Left lobe of liver (tissue), 2 donors: ENCODE measurements at regions not wholly inside any gene's neighbourhood (a gene's known extent, or its start where the extent isn't known, plus 50 kb on each side); places are given as distances from the start of the nearest gene placed in this dataset.
"Not testable (repeated sequence)": the region's sequence is repeated elsewhere in the genome, so short reads cannot be mapped to it uniquely, and the experiment has no call there.

Experiments used
- ATAC-seq: fragments of 200-7000 bp; cut with Tn5 transposase; one replicate; pipeline ENCODE4 v1.9.1; 2020; ENCODE audit warnings: mild to moderate bottlenecking, moderate library complexity
- DNase-seq: peaks from one replicate; pipeline ENCODE4 v3.0.0-alpha.2; 2020; ENCODE audit warnings: low spot score
- donor health status: DM: no; HTN: no; CAD: no; lungs with moderate emphysema.
- donor health status: DM: no; HTN: yes; CAD: no.

DNA sequence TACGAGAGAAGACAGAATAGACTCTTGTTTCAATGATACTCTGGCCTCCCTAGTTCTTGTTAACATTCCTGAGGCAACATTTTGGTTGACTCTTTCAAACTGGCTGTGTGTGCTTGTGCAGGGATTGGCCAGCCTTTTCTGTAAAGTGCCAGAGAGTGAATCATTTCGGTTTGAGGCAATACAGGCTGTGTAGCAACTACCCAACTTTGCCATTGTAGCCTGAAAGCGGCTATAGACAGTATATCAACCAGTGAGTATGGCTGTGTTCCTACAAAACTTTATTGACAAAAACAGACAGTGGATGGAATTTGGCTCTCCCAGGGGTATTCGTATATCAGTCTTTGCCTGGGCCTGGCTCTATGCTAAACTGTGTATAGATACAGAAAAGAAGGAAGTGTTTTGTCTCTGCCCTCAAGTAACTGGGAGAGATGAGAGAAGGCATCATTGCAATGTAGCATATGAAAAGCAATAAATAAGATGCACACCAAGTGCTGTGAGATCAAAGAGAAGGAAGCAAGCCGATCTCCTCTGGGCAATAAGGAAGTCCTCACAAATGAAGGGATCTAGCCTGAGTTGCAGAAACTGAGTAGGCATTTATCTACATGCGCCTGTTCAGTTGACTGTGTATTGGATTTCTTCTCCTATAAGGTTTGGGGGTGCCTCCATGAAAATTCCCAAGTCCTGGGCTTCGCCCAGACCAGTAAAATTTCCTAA is 568.0 kb upstream of the KLF4 start:
- ATAC-seq (no peak), DNase-seq (no peak)

DNA sequence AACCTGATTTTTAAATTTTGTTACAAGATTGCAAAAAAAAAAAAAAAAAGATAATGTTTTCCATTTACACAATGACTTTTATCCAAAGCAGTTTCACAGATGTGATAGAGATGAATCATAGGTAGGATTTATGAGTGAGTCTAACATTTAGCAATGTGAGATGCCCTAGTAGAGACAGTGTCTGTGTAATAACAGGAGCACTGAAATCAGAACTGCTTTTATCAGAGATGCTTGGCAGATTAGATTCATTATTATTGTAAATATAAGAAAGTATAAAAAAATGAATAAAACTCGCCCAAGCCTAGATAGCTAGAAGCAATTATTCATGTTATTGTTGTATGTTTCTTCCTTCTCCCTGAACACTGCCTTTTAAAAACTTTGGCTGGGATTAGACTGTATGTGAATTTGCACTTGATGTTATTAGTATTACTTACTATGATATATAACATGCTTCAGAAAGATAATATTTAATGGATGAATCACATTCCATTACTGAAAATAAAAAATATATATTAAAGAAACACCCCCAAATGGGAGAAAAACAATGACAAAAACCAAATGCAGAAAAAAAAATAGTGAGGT is 567.3 kb upstream of the KLF4 start:
- ATAC-seq (no peak), DNase-seq (no peak)

DNA sequence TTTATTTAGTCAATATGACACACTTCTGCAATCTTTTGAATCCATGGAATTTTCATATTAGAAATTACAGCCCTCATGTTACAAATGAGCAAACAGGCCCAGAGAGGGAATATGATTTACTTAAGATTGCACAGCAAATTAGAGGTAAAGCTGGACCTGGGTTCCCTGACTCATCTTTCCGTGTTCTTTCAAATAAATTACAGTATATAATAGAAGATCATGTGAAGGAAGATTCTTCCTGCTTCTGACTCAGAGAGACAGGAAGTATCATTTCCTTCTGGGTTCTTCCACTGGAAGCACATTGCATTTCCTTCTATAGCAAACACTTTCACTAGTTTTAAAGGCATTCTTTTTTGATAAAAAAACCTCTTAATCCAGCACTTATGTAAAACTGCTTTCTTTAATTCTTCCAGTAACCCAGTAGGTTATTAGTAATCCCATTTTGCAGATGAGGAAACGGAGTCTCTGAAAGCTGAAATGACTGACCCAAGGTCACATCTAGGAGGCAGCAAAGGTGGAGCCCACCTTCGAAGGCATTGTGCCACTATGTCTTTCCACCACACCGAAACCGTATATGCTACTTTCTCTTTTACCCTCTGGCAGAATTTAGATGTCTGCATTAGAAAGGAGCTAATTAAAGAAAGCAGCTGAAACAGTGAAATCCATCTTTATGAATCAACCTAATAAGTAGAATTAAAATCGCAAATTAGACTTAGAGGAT is 566.7 kb upstream of the KLF4 start:
- no peak for DNase-seq
- ATAC-seq: peak; percentile 23

DNA sequence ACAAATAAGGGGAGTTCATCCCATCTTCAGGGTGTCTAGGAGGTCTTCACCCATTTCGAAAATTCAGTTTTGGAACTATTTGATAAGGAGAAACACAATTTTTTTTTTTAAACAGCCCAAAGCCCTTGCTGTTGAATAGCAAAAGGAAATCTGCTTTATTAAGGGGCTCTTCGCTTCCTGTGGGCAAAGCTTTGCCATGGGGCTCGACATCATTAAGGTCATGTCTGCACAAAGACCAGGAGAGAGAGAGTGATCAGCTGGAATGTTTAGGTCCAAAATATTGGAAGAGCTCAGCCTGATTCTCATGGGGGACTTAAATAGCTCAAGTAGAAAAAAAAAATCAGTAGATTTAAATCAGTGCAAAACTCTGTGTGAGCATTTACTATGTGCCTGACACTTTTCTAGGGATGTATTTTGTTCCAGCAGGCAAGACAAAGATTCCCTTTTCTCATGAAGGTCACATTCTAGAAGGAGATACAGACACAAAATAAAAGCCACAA is 564.6 kb upstream of the KLF4 start:
- DNase-seq: no peak
- ATAC-seq: no peak

DNA sequence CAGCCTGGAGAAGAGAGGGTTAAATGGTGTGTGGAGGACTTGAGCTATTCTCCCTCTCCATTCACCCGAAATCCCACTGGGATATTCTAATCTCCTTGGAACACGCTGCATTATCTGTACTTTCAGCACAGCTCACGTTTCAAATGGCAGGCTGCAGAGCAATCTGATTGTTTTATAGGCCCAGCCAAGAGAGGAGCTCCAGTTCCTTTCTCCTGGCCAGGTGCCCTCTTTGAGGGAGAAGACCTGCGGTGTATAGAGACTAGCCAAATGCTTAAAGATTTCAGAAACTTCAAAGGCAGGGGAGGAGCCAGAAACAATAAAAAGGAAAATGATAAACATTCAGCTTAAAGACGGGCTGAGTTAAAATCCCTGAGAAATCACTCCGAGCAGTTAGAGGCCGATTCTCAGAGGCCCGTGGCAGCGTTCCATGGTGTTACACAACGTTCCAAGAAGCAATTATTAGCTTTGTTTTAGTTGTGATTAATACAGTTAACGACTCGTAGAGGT is 564.0 kb upstream of the KLF4 start:
- ATAC-seq: peak; percentile 81

DNA sequence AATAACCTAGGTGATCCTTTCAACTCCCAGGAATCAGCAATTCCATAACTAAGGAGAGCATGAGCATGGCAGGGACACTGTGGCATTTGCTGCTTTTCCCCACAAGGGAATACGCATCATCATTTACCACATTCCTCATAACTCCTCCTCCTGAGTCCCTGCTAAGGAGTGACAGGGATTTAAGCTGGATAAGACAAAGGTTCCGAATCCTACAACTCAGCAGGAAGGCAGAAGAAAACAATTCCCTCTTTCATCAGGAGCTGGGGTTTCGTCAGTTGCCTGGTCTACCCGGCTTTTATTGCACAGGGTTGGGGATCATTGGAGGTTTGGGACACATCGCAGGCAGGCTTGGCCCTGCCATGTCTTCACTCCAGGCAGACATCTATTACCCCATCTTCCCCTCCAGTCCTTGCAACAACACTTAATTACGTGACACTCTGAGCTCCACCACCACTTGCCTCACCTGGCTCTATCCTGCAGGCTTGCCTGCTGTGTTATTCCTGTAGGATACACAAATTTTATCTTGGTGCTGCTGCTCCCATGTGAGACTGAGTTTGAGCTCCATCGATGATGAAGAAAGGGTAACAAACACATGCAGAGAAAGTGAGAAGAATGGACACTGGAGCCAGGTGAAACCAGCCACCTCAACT is 563.0 kb upstream of the KLF4 start:
- ATAC-seq (no peak), DNase-seq (no peak)

More for the DNA sequence above, 564.0 kb upstream of the KLF4 start:
- peak; percentile 49 for DNase-seq

DNA sequence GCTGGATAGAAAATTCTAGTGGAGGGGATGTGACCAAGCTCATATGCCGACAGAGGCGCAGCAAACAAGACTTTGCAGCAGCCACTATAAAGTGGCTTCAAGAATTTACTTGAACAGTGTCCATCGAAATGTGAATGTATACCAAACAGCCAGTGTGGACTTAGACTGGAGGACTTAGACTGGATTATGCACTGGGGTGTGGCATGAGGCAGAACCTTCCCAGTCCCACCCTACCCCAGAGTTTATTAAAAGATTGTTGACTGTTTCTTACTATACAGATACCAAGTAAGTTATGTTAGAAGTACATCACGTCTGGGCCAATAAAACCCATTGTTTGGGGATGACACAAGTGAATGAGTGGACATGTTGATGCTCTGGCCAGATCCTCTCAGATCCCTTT is 561.3 kb upstream of the KLF4 start:
- DNase-seq: no peak

DNA sequence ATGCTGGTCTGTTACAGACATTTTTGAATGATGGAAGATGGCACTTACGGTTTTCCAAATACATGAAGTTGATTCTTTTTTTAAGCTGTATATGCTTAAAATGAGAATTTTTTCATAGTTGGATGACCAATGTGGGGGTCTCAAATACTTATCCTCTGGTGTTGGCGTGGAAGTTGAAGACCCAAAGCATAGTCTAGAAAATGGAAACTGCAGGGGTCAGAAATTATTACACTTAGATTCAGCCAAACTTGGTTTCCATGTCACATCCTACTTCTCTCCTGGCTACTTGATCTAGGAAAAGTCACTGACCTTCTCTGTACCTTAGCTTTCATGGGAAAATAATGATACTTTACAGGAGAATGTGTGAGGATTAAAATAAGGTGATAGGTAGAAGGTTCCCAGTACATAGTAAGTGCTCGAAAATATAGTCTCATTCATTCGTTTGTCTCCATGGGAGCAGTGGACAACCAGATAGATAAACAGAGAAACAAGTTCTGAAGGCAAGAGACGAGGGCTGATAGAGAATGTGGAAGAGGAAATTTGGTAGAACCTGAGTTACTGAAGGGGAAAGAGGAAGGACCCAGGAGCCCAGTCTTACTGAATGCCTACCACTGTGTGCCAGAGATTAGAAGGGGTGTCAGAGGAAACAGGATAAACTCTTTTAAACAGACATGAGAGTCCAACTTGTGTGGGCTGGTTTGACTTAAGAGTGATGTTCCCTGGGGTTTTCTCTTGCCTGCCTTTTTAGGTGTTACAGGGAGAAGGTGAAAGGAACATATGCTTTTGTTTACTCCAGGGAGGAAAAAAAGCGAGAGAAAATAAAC is 560.3 kb upstream of the KLF4 start:
- ATAC-seq (no peak), DNase-seq (no peak)

More for the DNA sequence above, 561.3 kb upstream of the KLF4 start:
- ATAC-seq: no peak

DNA sequence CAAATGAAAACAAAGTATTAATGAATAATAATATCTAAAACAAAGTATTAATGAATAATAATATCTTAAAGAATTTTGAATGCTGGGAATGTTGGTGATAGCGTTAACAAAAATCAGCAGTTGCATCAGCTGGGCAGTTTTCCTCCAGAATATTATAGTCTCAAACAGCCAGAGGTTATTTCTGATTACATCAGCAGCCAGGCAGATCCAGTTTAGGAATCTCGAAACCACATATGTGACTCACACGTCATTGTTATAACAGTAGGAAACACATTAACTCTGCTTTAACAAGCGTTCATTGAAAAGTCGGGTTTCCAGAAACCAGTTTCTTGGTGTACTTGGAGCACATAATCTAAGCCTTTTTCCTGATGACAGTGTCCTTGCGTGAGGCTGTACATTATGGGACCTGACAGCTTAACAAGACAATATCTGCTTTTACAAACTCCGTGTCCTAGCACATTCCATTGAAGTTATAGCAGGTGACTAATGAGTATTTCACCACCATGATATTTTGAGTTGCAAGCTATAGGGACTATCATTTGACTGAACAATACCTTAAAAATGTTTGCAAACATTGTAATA is 559.5 kb upstream of the KLF4 start:
- DNase-seq: no peak
- ATAC-seq: no peak

DNA sequence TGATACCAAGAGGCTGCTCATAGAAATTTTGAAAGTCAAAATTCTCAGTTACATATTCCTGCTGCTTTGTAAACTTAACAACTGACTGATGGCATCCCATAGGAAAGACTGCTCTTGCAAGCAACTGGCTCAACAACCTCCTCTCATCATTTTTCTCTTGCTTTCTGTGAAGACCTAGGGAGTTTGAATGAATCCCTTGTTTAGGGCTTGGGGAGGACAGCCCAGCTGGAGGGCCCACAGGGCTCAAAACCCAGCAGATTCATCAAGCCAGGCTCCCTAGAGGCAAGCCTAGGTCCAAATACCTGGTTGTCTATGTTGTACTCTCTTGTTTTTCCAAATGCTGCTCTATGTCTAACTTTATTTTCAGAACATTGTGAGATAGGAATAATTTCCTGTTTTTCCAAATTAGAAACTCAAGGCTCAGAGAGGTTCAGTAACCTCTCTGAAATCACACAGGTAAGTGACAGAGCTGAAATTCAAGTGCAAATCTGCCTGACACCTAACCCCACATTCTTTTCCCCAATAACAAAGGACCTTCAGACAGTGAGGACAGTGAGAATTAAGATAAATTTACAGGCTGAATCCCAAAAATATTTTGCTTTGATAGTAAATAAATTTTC is 558.9 kb upstream of the KLF4 start:
- DNase-seq (no peak), ATAC-seq (no peak)

DNA sequence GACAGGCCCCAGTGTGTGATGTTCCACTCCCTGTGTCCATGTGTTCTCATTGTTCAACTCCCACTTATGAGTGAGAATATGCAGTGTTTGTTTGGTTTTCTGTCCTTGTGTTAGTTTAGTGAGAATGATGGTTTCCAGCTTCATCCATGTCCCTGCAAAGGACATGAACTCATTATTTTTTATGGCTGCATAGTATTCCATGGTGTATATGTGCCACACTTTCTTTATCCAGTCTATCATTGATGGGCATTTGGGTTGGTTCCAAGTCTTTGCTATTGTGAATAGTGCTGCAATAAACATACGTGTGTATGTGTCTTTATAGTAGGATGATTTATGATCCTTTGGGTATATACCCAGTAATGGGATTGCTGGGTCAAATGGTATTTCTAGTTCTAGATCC is 558.2 kb upstream of the KLF4 start:
- not testable (repeated sequence) for ATAC-seq, DNase-seq

DNA sequence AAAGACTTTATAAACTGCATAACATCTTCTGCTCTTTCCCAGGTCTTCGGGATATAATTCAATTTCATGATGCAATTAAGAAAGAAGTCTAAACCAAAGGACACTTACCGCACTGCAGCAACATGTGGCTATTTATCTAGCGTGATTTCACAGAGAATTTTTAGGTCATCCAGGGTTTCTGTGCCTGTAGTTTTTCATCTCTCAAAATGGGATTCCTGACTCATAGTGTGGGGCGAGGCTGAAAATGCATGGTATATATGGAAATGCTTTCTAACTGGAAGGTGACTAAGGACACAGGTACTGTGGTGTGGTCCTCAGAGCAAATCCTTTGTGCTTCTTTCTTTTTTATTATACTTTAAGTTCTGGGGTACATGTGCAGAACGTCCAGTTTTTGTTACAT is 557.7 kb upstream of the KLF4 start:
- no peak for ATAC-seq
- no peak for DNase-seq

DNA sequence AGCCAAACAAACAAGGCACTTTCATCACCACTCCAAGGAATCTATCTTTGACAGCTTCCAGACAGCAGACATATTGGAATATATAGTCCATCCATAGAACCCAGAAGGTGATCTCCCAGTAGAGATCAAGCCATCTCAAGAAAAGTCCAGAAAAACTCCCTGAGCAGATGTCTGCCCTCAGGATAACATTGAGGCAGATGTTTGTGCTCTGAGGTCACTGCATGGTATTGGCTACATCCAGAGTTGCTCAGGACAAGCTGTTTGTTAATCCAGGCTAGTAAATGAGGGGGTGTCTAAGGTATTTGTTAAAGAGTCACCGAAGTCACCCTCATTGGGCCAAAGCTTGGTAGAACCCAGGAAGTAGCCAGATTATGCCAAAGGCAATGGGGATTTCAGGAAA is 556.3 kb upstream of the KLF4 start:
- ATAC-seq: no peak
- no peak for DNase-seq

DNA sequence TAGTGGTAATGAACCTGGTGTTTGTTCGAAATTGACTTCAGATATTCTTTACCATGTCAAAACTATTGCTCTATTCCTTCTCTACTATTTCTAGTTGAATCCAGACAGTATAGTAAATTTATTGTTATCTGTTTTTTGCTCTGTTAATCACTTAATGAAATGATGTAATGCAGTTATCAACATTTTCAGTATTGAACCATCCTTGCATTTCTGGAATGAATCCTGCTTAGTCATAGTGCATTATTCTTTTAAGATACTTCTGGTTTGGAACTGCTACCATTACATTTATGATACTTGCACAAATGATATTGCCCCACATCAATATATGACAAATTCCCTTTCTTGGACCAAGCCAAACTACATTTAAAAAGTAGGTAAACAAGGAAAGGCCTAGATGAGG is 554.0 kb upstream of the KLF4 start:
- ATAC-seq (no peak), DNase-seq (no peak)

DNA sequence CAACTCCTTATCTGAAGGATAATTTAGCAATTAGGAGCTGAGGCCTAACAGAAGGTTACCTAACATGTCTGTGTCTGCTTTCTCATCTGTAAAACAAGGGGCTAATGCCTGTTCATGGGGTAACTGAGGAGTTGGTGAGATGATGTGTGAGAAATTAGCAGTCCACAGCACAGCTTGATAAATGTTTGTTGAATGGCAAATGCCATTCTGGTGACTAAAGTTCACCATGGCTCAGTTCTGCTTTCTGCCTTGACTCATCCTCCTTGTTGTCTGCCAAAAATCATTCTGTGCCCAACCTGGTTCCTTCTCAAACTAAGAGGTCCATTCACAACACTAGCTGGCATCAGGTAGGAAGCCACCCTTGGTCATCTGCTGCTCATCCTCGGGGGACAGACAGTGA is 552.0 kb upstream of the KLF4 start:
- ATAC-seq: no peak

DNA sequence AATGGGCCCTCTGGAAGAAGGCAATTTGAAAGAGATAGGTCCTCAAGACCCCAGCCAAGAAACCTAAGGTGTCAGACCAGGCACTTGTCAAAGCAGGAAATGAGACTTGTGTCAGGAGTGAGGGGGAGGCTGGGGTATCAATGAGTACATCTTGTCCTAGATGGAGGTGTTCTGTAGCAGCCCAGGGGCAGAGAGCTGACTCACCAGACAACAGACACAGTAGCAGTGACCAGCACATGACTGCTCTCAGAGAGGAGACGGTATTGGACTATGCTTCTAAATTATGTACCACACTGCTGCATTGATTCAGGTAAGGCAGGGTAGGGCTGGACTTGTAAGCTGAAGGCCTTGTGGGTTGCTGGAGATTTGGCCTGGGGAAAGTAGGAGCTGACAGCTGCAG is 551.2 kb upstream of the KLF4 start:
- DNase-seq (no peak), ATAC-seq (no peak)

More for the DNA sequence above, 552.0 kb upstream of the KLF4 start:
- no peak for DNase-seq

DNA sequence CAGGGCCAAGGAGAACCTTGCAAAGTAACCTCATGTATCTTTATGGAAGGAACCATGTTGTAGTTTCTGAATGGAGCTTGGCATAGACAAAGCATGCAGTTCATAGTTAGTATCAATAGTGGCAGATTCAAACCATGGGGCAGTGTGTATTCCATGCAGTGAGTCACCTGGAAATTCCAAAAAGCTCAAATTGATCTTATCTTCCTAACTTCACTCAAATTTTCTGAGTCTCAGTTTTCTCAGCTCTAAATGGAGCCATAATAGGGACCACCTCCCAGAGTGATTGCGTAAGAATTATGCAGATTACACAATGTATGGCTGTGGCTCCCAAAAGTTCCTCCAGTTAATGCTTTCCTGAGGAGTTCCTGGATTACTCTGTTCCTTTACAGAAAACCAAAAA is 549.9 kb upstream of the KLF4 start:
- ATAC-seq: no peak
- DNase-seq: no peak

DNA sequence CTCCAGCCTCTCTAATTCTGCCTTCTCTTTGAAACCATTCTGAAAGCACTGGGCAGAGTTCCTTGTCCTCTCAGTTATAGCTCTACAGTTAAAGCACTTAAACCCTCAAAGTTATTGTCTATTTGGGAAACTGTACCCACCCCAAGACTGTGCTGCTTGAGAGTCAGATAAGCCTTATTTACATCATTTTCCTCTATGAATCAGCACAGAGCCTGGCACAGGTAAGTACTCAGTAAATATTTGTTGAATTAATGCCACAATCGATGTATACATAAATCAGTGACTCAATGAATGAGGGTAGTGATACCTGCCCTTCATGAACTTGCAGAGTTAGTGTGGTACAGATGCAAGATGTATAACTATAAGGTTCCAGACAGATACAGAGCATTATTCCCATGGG is 549.4 kb upstream of the KLF4 start:
- DNase-seq: no peak

DNA sequence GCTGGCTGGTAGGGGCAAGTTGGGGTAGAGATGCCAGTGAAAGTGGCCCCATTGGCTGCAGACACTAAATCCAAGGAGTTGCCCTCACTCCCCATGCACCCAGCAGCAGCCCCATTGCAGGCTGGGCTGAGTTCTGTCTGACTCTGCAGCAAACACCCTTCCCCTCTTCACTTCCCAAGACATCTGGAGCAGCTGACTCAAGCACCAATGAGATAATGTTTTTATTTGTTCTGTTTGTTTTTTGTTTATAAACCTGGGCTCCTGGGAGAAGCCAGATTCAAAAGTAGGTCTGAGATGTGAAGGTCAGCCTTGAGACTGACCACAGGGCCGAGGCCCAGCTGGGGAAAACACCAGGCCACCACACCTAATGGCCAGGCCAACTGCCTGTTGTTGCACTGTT is 545.9 kb upstream of the KLF4 start:
- ATAC-seq (no peak), DNase-seq (no peak)

More for the DNA sequence above, 549.4 kb upstream of the KLF4 start:
- no peak for ATAC-seq
